Loucy (cell line): ENCODE measurements at regions not wholly inside any gene's neighbourhood (a gene's known extent, or its start where the extent isn't known, plus 50 kb on each side); places are given as distances from the start of the nearest gene placed in this dataset.

Experiments used
- CTCF ChIP-seq: fragments of 200-600 bp; sonication (generic); conservative IDR thresholded peaks from 2 replicates; pipeline ENCODE4 v1.5.1; 2014; ENCODE audit warnings: mild to moderate bottlenecking, antibody characterized with exemption, low read length
- EZH2phosphoT487 ChIP-seq: fragments of 200-600 bp; IDR thresholded peaks from 2 replicates; pipeline ENCODE4 v1.6.1; 2018; ENCODE audit warnings: antibody characterized with exemption, mild to moderate bottlenecking, moderate library complexity, borderline replicate concordance

GRCh38 chr4:57501720-57502119 is 391.5 kb upstream of the IGFBP7 start:
- TF ChIP-seq CTCF: no peak
- no peak for TF ChIP-seq EZH2phosphoT487
